H1 (cell line): ENCODE measurements at regions not wholly inside any gene's neighbourhood (a gene's known extent, or its start where the extent isn't known, plus 50 kb on each side); places are given as distances from the start of the nearest gene placed in this dataset.

ENCODE experiments used
- BCL11A ChIP-seq, 2 experiments: IDR thresholded peaks; one replicate each; pipeline ENCODE4 v1.6.1; 2011; ENCODE audit warnings: low read depth in 2 of 2, low read length in 2 of 2, mild to moderate bottlenecking in 2 of 2
- EP300 ChIP-seq, 2 experiments: IDR thresholded peaks; 1 replicate in 1 of 2; 2 replicates in 1 of 2; pipeline ENCODE4 v1.6.1; 2011 to 2012; ENCODE audit warnings: low read depth in 2 of 2, low read length in 2 of 2, mild to moderate bottlenecking in 2 of 2, borderline replicate concordance in 1 of 2, inconsistent platforms in 1 of 2, moderate library complexity in 1 of 2
- POLR2A ChIP-seq, 2 experiments: IDR thresholded peaks; 1 replicate in 1 of 2; 2 replicates in 1 of 2; pipeline ENCODE4 v1.6.1; 2011; ENCODE audit warnings: low read depth in 2 of 2, low read length in 2 of 2, mild to moderate bottlenecking in 2 of 2; ENCODE audit errors: control extremely low read depth in 1 of 2
- SP1 ChIP-seq: IDR thresholded peaks from 2 replicates; pipeline ENCODE4 v1.6.1; 2011; ENCODE audit warnings: low read depth, low read length
- SP4 ChIP-seq: IDR thresholded peaks from 2 replicates; pipeline ENCODE4 v1.6.1; 2012; ENCODE audit warnings: low read length, inconsistent platforms
- SUZ12 ChIP-seq: fragments of 200-600 bp; sonication (generic); IDR thresholded peaks from 2 replicates; pipeline ENCODE4 v1.6.1; 2012; ENCODE audit warnings: mild to moderate bottlenecking, inconsistent platforms, low read length, moderate library complexity, mixed read lengths
- TF ChIP-seq, protein P1 (sequence below), 3 experiments: IDR thresholded peaks; 1 replicate in 2 of 3; 2 replicates in 1 of 3; pipeline versions ENCODE4 v1.5.1 to v1.6.1; 2011; ENCODE audit warnings: low read length in 3 of 3, mild to moderate bottlenecking in 3 of 3, inconsistent platforms in 2 of 3, low read depth in 1 of 3, moderate library complexity in 1 of 3; ENCODE audit not compliant: insufficient read depth in 1 of 3; ENCODE audit errors: control extremely low read depth in 1 of 3
- TF ChIP-seq, protein P2 (sequence below): IDR thresholded peaks from 2 replicates; pipeline ENCODE4 v1.6.1; 2011; ENCODE audit warnings: low read length, improper control_type of control experiment

DNA sequence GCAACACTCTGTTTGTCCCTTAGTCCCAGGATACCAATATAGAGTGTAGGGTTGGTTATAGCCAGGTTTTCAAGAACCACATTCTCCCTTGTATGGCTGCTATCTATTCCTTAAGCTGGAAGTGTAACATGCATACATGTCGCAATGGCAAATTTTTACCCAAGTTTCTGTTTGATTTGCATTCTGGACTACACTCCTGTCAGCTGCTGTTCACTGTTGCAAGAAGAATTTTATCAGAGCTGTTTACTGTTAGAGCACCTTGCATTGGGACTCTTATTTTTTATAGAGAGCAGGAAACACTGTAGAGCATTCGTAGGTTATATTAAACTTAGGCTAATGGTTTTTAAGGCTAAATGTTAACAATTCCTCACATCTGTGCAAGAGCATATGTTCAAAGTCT lies 376.0 kb upstream of the LRFN5 start:
- TF ChIP-seq, protein P1, sequence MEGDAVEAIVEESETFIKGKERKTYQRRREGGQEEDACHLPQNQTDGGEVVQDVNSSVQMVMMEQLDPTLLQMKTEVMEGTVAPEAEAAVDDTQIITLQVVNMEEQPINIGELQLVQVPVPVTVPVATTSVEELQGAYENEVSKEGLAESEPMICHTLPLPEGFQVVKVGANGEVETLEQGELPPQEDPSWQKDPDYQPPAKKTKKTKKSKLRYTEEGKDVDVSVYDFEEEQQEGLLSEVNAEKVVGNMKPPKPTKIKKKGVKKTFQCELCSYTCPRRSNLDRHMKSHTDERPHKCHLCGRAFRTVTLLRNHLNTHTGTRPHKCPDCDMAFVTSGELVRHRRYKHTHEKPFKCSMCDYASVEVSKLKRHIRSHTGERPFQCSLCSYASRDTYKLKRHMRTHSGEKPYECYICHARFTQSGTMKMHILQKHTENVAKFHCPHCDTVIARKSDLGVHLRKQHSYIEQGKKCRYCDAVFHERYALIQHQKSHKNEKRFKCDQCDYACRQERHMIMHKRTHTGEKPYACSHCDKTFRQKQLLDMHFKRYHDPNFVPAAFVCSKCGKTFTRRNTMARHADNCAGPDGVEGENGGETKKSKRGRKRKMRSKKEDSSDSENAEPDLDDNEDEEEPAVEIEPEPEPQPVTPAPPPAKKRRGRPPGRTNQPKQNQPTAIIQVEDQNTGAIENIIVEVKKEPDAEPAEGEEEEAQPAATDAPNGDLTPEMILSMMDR (IDR thresholded peaks at IDR 0.05; ENCODE audit: control extremely low read depth in 1 of 3, insufficient read depth in 1 of 3, low read depth in 1 of 3, low read length in 3 of 3), result no peak
- TF ChIP-seq SP4 (no peak), SP1 (no peak), SUZ12 (no peak), POLR2A (IDR thresholded peaks at IDR 0.05; ENCODE audit: control extremely low read depth in 1 of 2, low read depth in 2 of 2, low read length in 2 of 2) (no peak), EP300 (IDR thresholded peaks at IDR 0.05; ENCODE audit: borderline replicate concordance in 1 of 2, low read depth in 2 of 2, low read length in 2 of 2) (no peak), BCL11A (IDR thresholded peaks at IDR 0.05; ENCODE audit: low read depth in 2 of 2, low read length in 2 of 2) (no peak)
- TF ChIP-seq, protein P2, sequence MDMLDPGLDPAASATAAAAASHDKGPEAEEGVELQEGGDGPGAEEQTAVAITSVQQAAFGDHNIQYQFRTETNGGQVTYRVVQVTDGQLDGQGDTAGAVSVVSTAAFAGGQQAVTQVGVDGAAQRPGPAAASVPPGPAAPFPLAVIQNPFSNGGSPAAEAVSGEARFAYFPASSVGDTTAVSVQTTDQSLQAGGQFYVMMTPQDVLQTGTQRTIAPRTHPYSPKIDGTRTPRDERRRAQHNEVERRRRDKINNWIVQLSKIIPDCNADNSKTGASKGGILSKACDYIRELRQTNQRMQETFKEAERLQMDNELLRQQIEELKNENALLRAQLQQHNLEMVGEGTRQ, result no peak
